ENCODE measurements at regions not wholly inside any gene's neighbourhood (a gene's known extent, or its start where the extent isn't known, plus 50 kb on each side); places are given as distances from the start of the nearest gene placed in this dataset.

DNA sequence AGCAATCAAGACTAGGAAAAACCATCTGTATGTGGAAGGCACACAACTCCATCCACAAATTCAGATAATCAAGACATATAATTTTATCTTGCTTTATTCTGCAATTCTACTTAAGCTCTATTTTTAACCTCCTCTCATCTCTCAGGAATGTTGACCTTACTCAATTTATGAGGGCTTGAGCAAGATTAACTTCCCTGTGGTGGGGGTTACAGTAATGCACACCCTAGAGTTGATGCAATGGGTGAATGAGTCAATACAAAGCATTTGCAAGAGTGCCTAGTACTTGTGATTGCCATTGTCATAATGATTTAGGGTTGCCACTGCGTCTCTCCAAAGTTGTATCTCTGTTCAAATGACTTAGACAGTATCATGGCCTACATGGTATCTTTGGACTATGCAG, 1598.4 kb upstream of the TMEM132C start:
- no peak for DNase-seq

GRCh38 chr12:126668961-126669360, 1598.0 kb upstream of the TMEM132C start:
- DNase-seq, result no peak

DNA sequence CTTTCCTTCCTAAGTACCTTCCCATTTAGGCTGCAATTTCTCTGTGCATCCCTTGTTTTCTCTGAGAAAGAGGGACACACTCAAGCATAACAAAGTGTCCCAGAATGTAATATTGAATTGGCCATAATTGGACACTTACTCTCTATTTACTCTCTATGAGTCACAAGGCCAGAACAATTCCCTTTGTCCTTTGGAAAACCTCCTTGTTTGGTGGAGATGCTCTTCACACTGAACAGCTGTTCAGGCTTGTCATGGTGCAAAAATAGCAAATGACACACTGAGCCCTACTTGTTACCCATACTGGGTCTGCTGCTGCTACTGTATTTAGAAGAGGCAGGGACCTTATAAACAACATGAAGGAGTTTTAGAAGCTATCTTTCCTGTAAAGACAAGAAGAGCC, 1590.5 kb upstream of the TMEM132C start:
- DNase-seq, result no peak

DNA sequence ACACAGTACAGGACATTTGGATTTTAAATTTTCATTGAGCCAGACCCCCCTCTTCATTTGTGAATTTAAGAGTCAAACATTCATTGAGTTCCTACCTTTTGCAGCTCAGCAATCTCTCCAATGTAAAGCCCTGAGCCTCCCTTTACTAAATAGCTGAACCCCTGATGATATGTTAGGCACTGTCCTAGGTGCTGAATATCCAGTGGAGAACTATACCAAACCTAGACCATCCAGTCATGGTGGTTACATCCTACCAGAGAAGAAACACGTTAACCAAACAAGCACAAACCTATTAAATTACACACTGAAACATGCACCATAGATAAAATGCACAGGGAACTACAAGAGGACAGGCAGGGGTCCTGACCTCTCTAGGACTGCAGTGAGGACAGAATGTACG, 1585.3 kb upstream of the TMEM132C start:
- no peak for DNase-seq

- DNase-seq, result no peak
These were observed 1582.3 kb upstream of the TMEM132C start for GRCh38 chr12:126684703-126685102.

GRCh38 chr12:126685636-126686035, 1581.3 kb upstream of the TMEM132C start:
- no peak for DNase-seq

DNA sequence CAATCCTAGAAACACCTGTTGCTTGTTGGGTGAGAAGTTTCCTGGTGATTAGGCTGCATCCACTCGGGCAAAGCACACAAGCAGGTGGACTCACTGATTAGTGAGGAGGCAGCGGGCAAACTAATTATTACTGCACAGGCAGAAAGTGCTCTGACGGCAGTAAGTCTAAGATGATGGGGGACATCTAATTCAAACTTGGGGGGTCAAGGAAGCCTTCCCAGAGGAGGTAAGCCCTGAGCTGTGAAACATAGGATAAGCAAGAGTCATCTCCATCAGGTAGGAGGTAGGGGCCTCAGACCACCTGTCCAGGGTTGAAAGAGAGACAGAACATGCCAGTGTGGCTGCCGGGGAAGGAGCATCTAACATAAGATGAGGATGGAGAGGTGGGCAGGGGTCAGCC, 1578.4 kb upstream of the TMEM132C start:
- no peak for DNase-seq

- DNase-seq, result no peak
These were observed 1566.9 kb upstream of the TMEM132C start for GRCh38 chr12:126700096-126700495.

DNA sequence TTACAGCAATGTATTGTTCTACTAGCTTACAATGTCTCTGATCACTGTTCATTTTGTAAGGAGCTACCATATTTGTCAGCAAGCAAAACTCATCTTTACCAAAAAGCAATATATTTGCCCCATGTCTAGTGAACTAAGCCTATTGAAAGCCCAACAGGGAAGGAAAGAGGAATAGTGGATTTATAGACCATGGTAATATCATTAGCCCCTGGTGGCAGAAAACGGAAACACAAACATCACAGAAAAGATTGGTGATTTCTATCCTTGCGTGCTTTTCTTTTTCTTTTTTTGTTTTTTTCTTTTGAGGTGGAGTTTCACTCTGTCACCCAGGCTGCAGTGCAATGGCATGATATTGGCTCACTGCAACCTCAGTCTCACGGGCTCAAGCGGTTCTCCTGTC, 1562.4 kb upstream of the TMEM132C start:
- DNase-seq, result no peak

DNA sequence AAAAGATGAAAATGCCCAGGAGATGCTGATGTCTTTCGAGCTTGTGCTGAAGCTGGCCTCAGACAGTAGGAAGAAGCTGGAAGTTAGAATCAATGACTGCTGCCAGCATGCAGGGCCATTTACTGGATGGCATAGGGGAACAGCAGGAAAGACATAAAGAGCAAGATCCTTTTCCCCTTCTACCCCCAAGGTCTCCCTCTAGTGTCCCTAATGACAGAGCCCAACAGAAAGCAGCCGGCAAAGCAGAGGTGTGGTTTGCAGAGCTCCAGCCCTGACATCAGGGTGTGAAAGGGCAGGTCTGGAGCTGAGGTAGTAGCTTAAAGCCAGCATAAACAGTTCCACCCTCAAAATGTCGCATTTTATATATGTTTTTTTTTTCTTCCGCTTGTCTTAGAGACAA, 1560.7 kb upstream of the TMEM132C start:
- no peak for DNase-seq

GRCh38 chr12:126708492-126708896, 1558.5 kb upstream of the TMEM132C start:
- no peak for DNase-seq

DNA sequence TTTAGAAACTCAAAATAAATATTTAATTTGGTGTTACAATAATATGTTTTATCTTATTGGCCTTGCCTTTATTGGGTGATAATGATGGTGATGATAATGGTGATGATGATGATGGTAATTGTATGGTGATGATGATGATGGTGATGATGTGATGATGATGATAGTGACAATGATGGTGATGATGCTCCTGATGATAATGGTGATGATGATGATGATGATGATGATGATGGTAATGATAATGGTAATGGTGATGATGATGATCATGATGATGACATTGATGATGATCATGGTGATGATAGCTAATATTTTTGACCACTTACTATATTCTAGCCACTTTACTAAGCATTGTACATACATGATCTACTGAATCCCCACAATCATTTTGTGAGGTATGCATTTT, 1548.6 kb upstream of the TMEM132C start:
- no peak for DNase-seq

GRCh38 chr12:126719912-126720705, 1546.9 kb upstream of the TMEM132C start:
- no peak for DNase-seq

GRCh38 chr12:126726481-126727217, 1540.3 kb upstream of the TMEM132C start:
- DNase-seq, result no peak

GRCh38 chr12:126727218-126728075, 1539.5 kb upstream of the TMEM132C start:
- DNase-seq, result no peak

DNA sequence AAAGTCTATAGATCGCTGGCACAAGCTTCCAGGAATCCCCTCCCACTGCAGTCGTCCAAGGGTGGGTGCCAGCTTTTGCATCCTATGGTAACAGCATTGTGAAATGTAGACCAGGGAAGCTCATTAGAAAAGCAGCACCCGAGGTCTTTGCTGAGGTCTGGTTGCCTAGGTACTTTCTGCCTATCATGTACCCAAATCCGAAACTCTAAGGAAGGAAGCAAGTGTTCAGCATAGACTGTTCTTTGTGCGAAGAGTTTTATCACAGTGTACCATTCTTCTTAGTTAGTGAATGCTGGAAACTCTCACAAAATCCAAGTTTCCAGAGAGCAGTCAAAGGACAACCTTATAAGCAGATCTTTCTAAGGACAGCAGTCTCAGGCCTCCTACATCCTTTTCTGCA, 1532.7 kb upstream of the TMEM132C start:
- DNase-seq, result no peak

DNA sequence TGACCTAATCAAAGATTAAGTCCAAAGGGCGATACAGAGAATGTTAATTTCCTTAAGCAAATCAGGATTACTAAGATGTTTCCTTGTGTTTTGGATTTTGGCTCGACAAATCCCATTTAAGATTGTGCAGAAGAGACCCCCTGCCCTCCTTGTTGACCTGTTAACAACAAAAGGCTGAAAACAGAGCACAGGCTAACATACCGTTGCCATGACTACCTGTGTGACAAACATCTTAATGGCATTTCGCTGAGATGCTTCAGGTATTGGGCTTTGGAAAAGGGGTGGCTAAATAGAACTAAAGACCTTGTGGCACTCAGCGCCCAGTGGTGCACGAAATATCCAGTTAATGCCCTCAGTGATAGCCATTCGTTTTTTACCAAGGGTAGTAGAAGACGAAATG, 1532.3 kb upstream of the TMEM132C start:
- DNase-seq, result no peak

GRCh38 chr12:126741536-126742240, 1525.3 kb upstream of the TMEM132C start:
- no peak for DNase-seq

- no peak for DNase-seq
These were observed 1524.7 kb upstream of the TMEM132C start for GRCh38 chr12:126742241-126742641.

DNA sequence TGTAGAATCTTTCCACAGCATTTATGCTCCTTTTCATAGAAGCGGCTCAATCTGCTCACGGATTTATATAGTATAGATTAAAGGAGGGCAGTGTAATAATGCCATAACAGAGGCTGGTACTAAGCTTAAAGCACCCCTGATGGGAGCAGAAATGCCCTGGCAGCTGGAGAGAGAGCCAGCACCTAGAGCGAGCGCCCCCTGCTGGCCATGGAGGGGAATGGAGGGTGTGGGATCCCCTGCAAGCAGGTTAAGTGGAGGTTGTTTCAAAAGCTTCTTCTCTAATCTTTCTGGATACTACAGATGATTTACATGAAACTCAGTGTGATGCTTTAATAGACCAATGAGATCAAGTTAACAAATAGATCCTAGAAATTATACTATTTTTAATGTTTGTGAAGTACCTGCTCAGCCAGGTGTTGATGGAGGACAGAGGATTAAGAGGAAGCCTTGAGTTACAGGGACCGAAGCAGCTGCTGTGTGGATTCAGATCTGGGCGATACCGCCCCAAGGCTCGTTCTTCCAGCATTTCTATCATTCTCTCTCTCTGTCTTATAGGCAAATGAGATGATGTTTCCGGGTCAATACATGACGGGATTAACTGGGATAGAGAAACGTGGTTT, 1519.3 kb upstream of the TMEM132C start:
- DNase-seq, result peak; percentile 13

DNA sequence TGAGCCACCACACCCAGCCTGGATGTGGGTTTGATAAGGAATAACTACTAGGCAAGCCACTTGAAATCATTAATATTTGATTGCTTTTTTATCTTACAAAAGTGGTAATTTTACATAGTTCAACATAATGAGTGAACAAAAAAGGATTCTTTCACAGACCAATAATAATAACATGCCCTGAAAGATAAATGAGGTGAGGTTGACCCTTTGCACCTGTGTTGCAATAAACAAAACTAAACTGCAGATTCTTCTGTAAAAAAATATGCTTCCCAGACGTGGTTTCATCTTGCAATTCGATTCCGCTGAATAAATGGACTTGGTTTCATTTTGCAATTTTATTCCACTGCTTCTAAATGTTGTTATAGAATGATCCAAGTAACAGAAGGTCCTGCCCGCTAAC, 1514.9 kb upstream of the TMEM132C start:
- DNase-seq, result no peak

GRCh38 chr12:126757326-126757725, 1509.6 kb upstream of the TMEM132C start:
- no peak for DNase-seq

All from NCI-H1694 (cell line).